ENCODE measurements at regions not wholly inside any gene's neighbourhood (a gene's known extent, or its start where the extent isn't known, plus 50 kb on each side); places are given as distances from the start of the nearest gene placed in this dataset.

DNA sequence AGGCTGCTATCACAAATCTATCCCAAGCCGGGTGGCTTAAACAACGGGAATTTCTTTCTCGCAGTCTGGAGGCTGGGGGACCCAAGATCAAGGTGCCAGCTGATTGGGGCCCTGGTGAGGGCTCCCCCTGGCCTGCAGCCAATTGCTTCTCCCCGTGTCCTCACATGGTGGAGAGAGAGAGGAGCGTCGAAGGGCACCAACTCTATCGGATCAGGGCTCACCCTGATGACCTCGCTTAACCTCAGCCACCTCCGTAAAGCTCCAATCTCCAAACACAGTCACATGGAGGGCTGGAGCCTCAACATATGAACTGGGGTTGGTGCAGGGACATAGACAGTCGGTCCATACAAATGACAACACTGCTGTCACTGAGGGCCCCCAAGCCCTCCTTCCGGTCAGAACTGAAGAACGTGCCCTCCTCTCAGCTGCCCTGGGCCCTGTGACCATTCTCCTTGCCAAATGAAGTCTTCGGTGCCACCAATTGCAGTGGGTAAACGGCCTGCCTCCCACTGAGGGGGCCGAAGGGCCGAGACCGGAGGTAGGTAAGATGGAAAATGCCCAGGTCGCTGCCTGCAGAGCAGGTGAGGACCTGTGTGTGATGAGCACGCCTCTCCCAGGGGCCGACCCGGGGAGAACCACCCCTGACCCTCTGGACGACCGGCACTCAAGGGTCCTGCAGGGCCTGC, 211.0 kb downstream of the TOMM20 start:
- Histone ChIP-seq H3F3A (ENCODE audit: insufficient read depth, low read length, poor library complexity, severe bottlenecking) (no peaks in the 10 kb centered on the region), H4K20me1 (ENCODE audit: insufficient read depth) (no peaks in the 10 kb centered on the region), H3K9me3 (ENCODE audit: low read length) (no peaks in the 10 kb centered on the region), H3K9ac (ENCODE audit: low read length) (no peak overlapping the region), H2AFZ (ENCODE audit: low read depth, low read length) (no peak overlapping the region), H3K4me2 (ENCODE audit: low read length) (no peak overlapping the region), H3K9me2 (ENCODE audit: insufficient read depth, low read length) (no peaks in the 10 kb centered on the region), H3K27ac (ENCODE audit: low read length) (no peak overlapping the region), H3K27me3 (ENCODE audit: insufficient read depth, low read depth, low read length) (no peaks in the 10 kb centered on the region), H3K36me3 (ENCODE audit: insufficient read depth, low read length) (no peaks in the 10 kb centered on the region), H3K4me3 (ENCODE audit: low read length) (no peak overlapping the region), H3K79me2 (replicated peaks; ENCODE audit: insufficient read depth, low read length) (no peaks in the 10 kb centered on the region)
- no peak for TF ChIP-seq RAD21 (conservative IDR thresholded peaks at IDR 0.05)
- no peak for TF ChIP-seq MXI1 (conservative IDR thresholded peaks at IDR 0.05; ENCODE audit: poor library complexity, severe bottlenecking)

DNA sequence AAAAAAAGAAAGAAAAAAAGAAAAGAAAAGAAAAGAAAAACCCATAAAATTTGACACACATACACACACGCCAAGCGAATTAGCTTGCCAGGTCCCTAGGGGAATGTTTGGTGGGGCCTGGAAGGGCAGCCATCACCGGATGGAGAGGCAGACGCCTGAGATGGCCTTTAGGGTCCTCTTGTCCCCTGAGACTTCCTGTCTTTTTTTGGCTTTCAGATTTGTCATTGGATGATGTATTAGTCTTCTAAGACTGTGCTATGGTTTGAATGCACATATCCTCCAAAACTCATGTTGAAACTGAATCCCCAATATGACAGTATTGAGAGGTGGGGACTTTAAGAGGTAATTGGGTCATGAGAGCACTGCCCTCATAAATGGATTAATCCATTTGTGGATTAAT, 211.8 kb downstream of the TOMM20 start:
- H3K4me3 ChIP-seq (ENCODE audit: low read length): no peak overlapping the region
- H3K36me3 ChIP-seq (ENCODE audit: insufficient read depth, low read length): no peaks in the 10 kb centered on the region
- H3K9ac ChIP-seq (ENCODE audit: low read length): no peak overlapping the region
- no peaks in the 10 kb centered on the region for H3K9me3 ChIP-seq (ENCODE audit: low read length)
- H2AFZ ChIP-seq (ENCODE audit: low read depth, low read length): no peak overlapping the region
- TF ChIP-seq TAF1 (IDR thresholded peaks at IDR 0.05; ENCODE audit: low read depth): no peak
- TF ChIP-seq, protein P1, sequence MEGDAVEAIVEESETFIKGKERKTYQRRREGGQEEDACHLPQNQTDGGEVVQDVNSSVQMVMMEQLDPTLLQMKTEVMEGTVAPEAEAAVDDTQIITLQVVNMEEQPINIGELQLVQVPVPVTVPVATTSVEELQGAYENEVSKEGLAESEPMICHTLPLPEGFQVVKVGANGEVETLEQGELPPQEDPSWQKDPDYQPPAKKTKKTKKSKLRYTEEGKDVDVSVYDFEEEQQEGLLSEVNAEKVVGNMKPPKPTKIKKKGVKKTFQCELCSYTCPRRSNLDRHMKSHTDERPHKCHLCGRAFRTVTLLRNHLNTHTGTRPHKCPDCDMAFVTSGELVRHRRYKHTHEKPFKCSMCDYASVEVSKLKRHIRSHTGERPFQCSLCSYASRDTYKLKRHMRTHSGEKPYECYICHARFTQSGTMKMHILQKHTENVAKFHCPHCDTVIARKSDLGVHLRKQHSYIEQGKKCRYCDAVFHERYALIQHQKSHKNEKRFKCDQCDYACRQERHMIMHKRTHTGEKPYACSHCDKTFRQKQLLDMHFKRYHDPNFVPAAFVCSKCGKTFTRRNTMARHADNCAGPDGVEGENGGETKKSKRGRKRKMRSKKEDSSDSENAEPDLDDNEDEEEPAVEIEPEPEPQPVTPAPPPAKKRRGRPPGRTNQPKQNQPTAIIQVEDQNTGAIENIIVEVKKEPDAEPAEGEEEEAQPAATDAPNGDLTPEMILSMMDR (IDR thresholded peaks at IDR 0.05; ENCODE audit: poor library complexity, severe bottlenecking): no peak
- no peak for TF ChIP-seq POLR2AphosphoS5 (IDR thresholded peaks at IDR 0.05)
- TF ChIP-seq EZH2 (IDR thresholded peaks at IDR 0.05; ENCODE audit: borderline replicate concordance, insufficient read depth, low read length, poor library complexity, severe bottlenecking): no peak
- no peak for TF ChIP-seq EP300 (conservative IDR thresholded peaks at IDR 0.05; ENCODE audit: poor library complexity, severe bottlenecking)
- TF ChIP-seq SMC3 (conservative IDR thresholded peaks at IDR 0.05; ENCODE audit: poor library complexity): no peak
- TF ChIP-seq, protein P2, sequence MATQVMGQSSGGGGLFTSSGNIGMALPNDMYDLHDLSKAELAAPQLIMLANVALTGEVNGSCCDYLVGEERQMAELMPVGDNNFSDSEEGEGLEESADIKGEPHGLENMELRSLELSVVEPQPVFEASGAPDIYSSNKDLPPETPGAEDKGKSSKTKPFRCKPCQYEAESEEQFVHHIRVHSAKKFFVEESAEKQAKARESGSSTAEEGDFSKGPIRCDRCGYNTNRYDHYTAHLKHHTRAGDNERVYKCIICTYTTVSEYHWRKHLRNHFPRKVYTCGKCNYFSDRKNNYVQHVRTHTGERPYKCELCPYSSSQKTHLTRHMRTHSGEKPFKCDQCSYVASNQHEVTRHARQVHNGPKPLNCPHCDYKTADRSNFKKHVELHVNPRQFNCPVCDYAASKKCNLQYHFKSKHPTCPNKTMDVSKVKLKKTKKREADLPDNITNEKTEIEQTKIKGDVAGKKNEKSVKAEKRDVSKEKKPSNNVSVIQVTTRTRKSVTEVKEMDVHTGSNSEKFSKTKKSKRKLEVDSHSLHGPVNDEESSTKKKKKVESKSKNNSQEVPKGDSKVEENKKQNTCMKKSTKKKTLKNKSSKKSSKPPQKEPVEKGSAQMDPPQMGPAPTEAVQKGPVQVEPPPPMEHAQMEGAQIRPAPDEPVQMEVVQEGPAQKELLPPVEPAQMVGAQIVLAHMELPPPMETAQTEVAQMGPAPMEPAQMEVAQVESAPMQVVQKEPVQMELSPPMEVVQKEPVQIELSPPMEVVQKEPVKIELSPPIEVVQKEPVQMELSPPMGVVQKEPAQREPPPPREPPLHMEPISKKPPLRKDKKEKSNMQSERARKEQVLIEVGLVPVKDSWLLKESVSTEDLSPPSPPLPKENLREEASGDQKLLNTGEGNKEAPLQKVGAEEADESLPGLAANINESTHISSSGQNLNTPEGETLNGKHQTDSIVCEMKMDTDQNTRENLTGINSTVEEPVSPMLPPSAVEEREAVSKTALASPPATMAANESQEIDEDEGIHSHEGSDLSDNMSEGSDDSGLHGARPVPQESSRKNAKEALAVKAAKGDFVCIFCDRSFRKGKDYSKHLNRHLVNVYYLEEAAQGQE (IDR thresholded peaks at IDR 0.05; ENCODE audit: borderline replicate concordance): no peak
- no peak for TF ChIP-seq MXI1 (conservative IDR thresholded peaks at IDR 0.05; ENCODE audit: poor library complexity, severe bottlenecking)
- TF ChIP-seq RAD21 (conservative IDR thresholded peaks at IDR 0.05): no peak
- H4K20me1 ChIP-seq (ENCODE audit: insufficient read depth): no peaks in the 10 kb centered on the region
- no peaks in the 10 kb centered on the region for H3K79me2 ChIP-seq (replicated peaks; ENCODE audit: insufficient read depth, low read length)
- H3K4me2 ChIP-seq (ENCODE audit: low read length): no peak overlapping the region
- H3K27ac ChIP-seq (ENCODE audit: low read length): no peak overlapping the region
- H3K9me2 ChIP-seq (ENCODE audit: insufficient read depth, low read length): no peaks in the 10 kb centered on the region
- H3F3A ChIP-seq (ENCODE audit: insufficient read depth, low read length, poor library complexity, severe bottlenecking): no peaks in the 10 kb centered on the region
- no peaks in the 10 kb centered on the region for H3K27me3 ChIP-seq (ENCODE audit: insufficient read depth, low read depth, low read length)

All from neural cell (in vitro differentiated cells).